WTC11 (cell line): ENCODE measurements at regions not wholly inside any gene's neighbourhood (a gene's known extent, or its start where the extent isn't known, plus 50 kb on each side); places are given as distances from the start of the nearest gene placed in this dataset.

Experiments
- ATAC-seq: fragments of 200-7000 bp; cut with Tn5 transposase; 2 replicates; pipeline ENCODE4 v1.10.0; 2021; ENCODE audit warnings: mild to moderate bottlenecking, moderate library complexity
- CTCF ChIA-PET: fragments of 300-600 bp; sonication (Branson Sonifier 250); formaldehyde crosslinking; loops from one replicate; lab custom pipeline; 2021; ENCODE audit warnings: antibody characterized with exemption; lab: Charles Lee
- POLR2A ChIA-PET: fragments of 350-600 bp; sonication (Branson Sonifier 250); formaldehyde crosslinking; loops from one replicate; lab custom pipeline; 2021; ENCODE audit warnings: antibody characterized with exemption; lab: Charles Lee
- DNase-seq: peaks from one replicate; pipeline ENCODE4 v3.0.0; 2021; ENCODE audit warnings: low spot score
- H3K27ac Mint-ChIP-seq: 2 replicates; pipeline ENCODE4 v1.8.0; 2021; ENCODE audit warnings: mixed read lengths
- H3K27me3 Mint-ChIP-seq: 2 replicates; pipeline ENCODE4 v1.8.0; 2021; ENCODE audit warnings: low read depth, mild to moderate bottlenecking, moderate library complexity, mixed read lengths
- H3K36me3 Mint-ChIP-seq: 2 replicates; pipeline ENCODE4 v1.8.0; 2021; ENCODE audit warnings: mixed read lengths
- H3K4me1 Mint-ChIP-seq: 2 replicates; pipeline ENCODE4 v1.8.0; 2022; ENCODE audit warnings: mixed read lengths
- H3K4me3 Mint-ChIP-seq: 2 replicates; pipeline ENCODE4 v1.8.0; 2021; ENCODE audit warnings: mild to moderate bottlenecking, moderate library complexity, mixed read lengths
- H3K9me3 Mint-ChIP-seq: 2 replicates; pipeline ENCODE4 v1.8.0; 2021; ENCODE audit warnings: mixed read lengths
- ATF2 ChIP-seq: sonication (generic); formaldehyde crosslinking; IDR thresholded peaks from 2 replicates; pipeline ENCODE4 v1.8.1; 2022; ENCODE audit warnings: low read depth, missing genetic modification reagents, borderline replicate concordance
- CBFB ChIP-seq: sonication (generic); formaldehyde crosslinking; IDR thresholded peaks from 2 replicates; pipeline ENCODE4 v1.8.1; 2022; ENCODE audit warnings: mild to moderate bottlenecking, low read depth, missing genetic modification reagents
- CREM ChIP-seq: sonication (generic); formaldehyde crosslinking; IDR thresholded peaks from 2 replicates; pipeline ENCODE4 v1.8.1; 2022; ENCODE audit warnings: mild to moderate bottlenecking, missing genetic modification reagents, moderate library complexity
- FOXK1 ChIP-seq: sonication (generic); formaldehyde crosslinking; IDR thresholded peaks from 2 replicates; pipeline ENCODE4 v1.8.0; 2022; ENCODE audit warnings: mild to moderate bottlenecking, moderate library complexity, missing genetic modification reagents
- FOXP4 ChIP-seq: sonication (generic); formaldehyde crosslinking; IDR thresholded peaks from 2 replicates; pipeline ENCODE4 v1.8.0; 2022; ENCODE audit warnings: mild to moderate bottlenecking, missing genetic modification reagents
- GTF2I ChIP-seq: fragments of 250-450 bp; sonication (Bioruptor Pico); conservative IDR thresholded peaks from 2 replicates; pipeline ENCODE4 v1.4.0; 2021; ENCODE audit warnings: mild to moderate bottlenecking
- IRF2 ChIP-seq: sonication (generic); formaldehyde crosslinking; IDR thresholded peaks from 2 replicates; pipeline ENCODE4 v1.8.0; 2022; ENCODE audit warnings: low read depth, missing genetic modification reagents, borderline replicate concordance
- JUN ChIP-seq: sonication (generic); formaldehyde crosslinking; IDR thresholded peaks from 2 replicates; pipeline ENCODE4 v1.8.0; 2023; ENCODE audit warnings: mild to moderate bottlenecking, missing genetic modification reagents
- MAX ChIP-seq: sonication (generic); formaldehyde crosslinking; IDR thresholded peaks from 2 replicates; pipeline ENCODE4 v1.8.0; 2022; ENCODE audit warnings: mild to moderate bottlenecking, missing genetic modification reagents
- NFYB ChIP-seq: sonication (generic); formaldehyde crosslinking; conservative IDR thresholded peaks from 2 replicates; pipeline ENCODE4 v1.8.0; 2022; ENCODE audit warnings: low read depth, missing genetic modification reagents
- NR1H2 ChIP-seq: sonication (generic); formaldehyde crosslinking; IDR thresholded peaks from 2 replicates; pipeline ENCODE4 v1.9.0; 2021; ENCODE audit warnings: mild to moderate bottlenecking, moderate library complexity, missing genetic modification reagents
- RELA ChIP-seq: sonication (generic); formaldehyde crosslinking; IDR thresholded peaks from 2 replicates; pipeline ENCODE4 v1.8.1; 2022; ENCODE audit warnings: missing genetic modification reagents, mild to moderate bottlenecking, borderline replicate concordance
- RORB ChIP-seq: fragments of 250-450 bp; sonication (Bioruptor Pico); IDR thresholded peaks from 2 replicates; pipeline ENCODE4 v1.9.0; 2021; ENCODE audit warnings: mild to moderate bottlenecking
- STAT6 ChIP-seq: sonication (generic); formaldehyde crosslinking; conservative IDR thresholded peaks from 2 replicates; pipeline ENCODE4 v1.8.1; 2023; ENCODE audit warnings: mild to moderate bottlenecking, low read depth, missing genetic modification reagents, moderate library complexity
- TEAD4 ChIP-seq: sonication (generic); formaldehyde crosslinking; IDR thresholded peaks from 2 replicates; pipeline ENCODE4 v1.8.0; 2022; ENCODE audit warnings: mild to moderate bottlenecking, missing genetic modification reagents
- ZMAT4 ChIP-seq: fragments of 250-450 bp; sonication (Bioruptor Pico); IDR thresholded peaks from 2 replicates; pipeline ENCODE4 v1.9.0; 2021; ENCODE audit warnings: mild to moderate bottlenecking
- ZNF396 ChIP-seq: fragments of 250-450 bp; sonication (Bioruptor Pico); IDR thresholded peaks from 2 replicates; pipeline ENCODE4 v1.8.0; 2021; ENCODE audit warnings: mild to moderate bottlenecking, moderate library complexity, borderline replicate concordance
- ZNF416 ChIP-seq: fragments of 250-450 bp; sonication (Bioruptor Pico); IDR thresholded peaks from 2 replicates; pipeline ENCODE4 v1.9.0; 2021; ENCODE audit warnings: mild to moderate bottlenecking, inconsistent platforms
- ZNF512 ChIP-seq: sonication (generic); formaldehyde crosslinking; IDR thresholded peaks from 2 replicates; pipeline ENCODE4 v1.8.1; 2022; ENCODE audit warnings: missing genetic modification reagents, borderline replicate concordance
- ZSCAN18 ChIP-seq: fragments of 250-450 bp; sonication (Bioruptor Pico); IDR thresholded peaks from 2 replicates; pipeline ENCODE4 v2.1.2; 2022; ENCODE audit warnings: mild to moderate bottlenecking, moderate library complexity
- TF ChIP-seq, protein P1 (sequence below): sonication (generic); formaldehyde crosslinking; IDR thresholded peaks from 2 replicates; pipeline ENCODE4 v1.8.1; 2023; ENCODE audit warnings: mild to moderate bottlenecking, missing genetic modification reagents, moderate library complexity

DNA sequence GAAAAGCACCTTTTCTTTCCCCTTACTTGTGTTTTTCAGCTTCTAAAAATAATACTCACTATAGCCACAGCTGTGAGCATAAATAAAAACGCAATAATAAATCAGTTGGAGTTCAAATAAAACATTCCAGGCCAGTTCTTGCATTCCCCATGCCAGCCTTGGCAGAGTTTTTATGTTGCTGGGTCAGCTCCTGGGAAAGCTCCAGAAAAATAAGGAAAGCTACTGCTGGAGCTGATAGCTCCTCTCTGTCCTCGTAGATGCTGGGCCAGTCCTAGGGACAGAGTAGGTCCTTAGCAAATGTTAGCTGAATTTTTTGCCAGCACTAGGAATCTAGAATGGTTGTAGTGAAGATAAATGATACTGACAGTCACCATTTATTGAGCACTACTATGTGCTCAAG lies 389.0 kb upstream of the SYNCRIP start (continued):
- TF ChIP-seq ZSCAN18 (CRISPR knock-in tag) = no peak
- TF ChIP-seq MAX (CRISPR knock-in tag) = no peak

- Mint-ChIP-seq H3K4me1 (peaks cover 23% of the 10 kb centered on the region), H3K9me3 (peaks cover 4% of the 10 kb centered on the region), H3K27me3 (no peaks in the 10 kb centered on the region), H3K36me3 (peaks cover 8% of the 10 kb centered on the region; the same call in 1 of the 2 replicates), H3K27ac (no peak overlapping the region), H3K4me3 (no peak overlapping the region)
- ATAC-seq (no peak), DNase-seq (no peak)
- ChIA-PET POLR2A (no interaction called here), CTCF (no interaction called here)
- TF ChIP-seq RELA (CRISPR knock-in tag) (no peak), ZNF512 (CRISPR knock-in tag) (no peak), ZNF396 (no peak), CBFB (CRISPR knock-in tag) (no peak), NFYB (CRISPR knock-in tag) (no peak), NR1H2 (no peak), RORB (CRISPR knock-in tag) (no peak), ZNF416 (CRISPR knock-in tag) (no peak), ZMAT4 (CRISPR knock-in tag) (no peak), TEAD4 (CRISPR knock-in tag) (no peak), FOXK1 (CRISPR knock-in tag) (no peak), GTF2I (CRISPR knock-in tag) (no peak), CREM (no peak), JUN (CRISPR knock-in tag) (no peak), STAT6 (CRISPR knock-in tag) (no peak), FOXP4 (CRISPR knock-in tag) (no peak), ATF2 (CRISPR knock-in tag) (no peak), IRF2 (CRISPR knock-in tag) (no peak)
- TF ChIP-seq, protein P1, sequence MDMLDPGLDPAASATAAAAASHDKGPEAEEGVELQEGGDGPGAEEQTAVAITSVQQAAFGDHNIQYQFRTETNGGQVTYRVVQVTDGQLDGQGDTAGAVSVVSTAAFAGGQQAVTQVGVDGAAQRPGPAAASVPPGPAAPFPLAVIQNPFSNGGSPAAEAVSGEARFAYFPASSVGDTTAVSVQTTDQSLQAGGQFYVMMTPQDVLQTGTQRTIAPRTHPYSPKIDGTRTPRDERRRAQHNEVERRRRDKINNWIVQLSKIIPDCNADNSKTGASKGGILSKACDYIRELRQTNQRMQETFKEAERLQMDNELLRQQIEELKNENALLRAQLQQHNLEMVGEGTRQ = no peak
These were observed 388.2 kb upstream of the SYNCRIP start for GRCh38 chr6:86030875-86031274.
